Osteocyte (in vitro differentiated cells): ENCODE measurements at regions not wholly inside any gene's neighbourhood (a gene's known extent, or its start where the extent isn't known, plus 50 kb on each side); places are given as distances from the start of the nearest gene placed in this dataset.

Source experiments
- DNase-seq: peaks from one replicate; pipeline ENCODE4 v3.0.0; 2021; ENCODE audit warnings: mixed read lengths; ENCODE audit not compliant: unreplicated experiment; ENCODE audit errors: extremely low spot score
- H3K27ac Mint-ChIP-seq: one replicate; pipeline ENCODE4 v1.8.0; 2021; ENCODE audit warnings: mild to moderate bottlenecking, mixed read lengths; ENCODE audit not compliant: unreplicated experiment
- H3K27me3 Mint-ChIP-seq: one replicate; pipeline ENCODE4 v1.8.0; 2021; ENCODE audit warnings: mixed read lengths; ENCODE audit not compliant: unreplicated experiment
- H3K36me3 Mint-ChIP-seq: one replicate; pipeline ENCODE4 v1.8.0; 2021; ENCODE audit warnings: mixed read lengths; ENCODE audit not compliant: unreplicated experiment
- H3K4me1 Mint-ChIP-seq: one replicate; pipeline ENCODE4 v1.8.0; 2021; ENCODE audit warnings: mixed read lengths; ENCODE audit not compliant: unreplicated experiment
- H3K4me3 Mint-ChIP-seq: one replicate; pipeline ENCODE4 v1.8.0; 2021; ENCODE audit warnings: mild to moderate bottlenecking, moderate library complexity, mixed read lengths; ENCODE audit not compliant: unreplicated experiment
- H3K9me3 Mint-ChIP-seq: one replicate; pipeline ENCODE4 v1.8.0; 2021; ENCODE audit warnings: mixed read lengths; ENCODE audit not compliant: unreplicated experiment
- TF ChIP-seq, protein P1 (sequence below): fragments of 200-600 bp; sonication (generic); IDR thresholded peaks from 2 replicates; pipeline ENCODE4 v1.5.0; 2021; ENCODE audit warnings: antibody characterized with exemption, mild to moderate bottlenecking, moderate library complexity

DNA sequence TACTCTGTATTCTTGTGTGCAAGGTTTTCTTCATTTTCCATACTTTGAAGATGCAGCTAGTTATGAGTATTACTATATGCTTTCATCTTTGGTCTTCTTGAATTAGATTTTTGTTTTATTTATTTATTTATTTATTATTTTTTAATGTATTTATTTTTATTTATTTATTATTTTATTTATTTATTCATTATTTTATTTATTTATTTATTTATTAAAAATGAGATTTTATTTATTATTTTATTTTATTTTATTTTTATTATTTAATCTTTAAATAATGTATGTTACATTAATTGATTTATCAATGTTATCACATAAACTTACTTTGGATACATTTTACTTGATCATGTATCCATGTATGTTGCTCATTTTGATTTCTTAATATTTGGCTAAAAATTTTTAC lies 132.3 kb upstream of the GALNT13 start:
- no peaks in the 10 kb centered on the region for H3K36me3 Mint-ChIP-seq
- H3K4me3 Mint-ChIP-seq: no peak overlapping the region
- peaks cover 21% of the 10 kb centered on the region for H3K9me3 Mint-ChIP-seq
- no peak for DNase-seq
- H3K27ac Mint-ChIP-seq: no peak overlapping the region
- TF ChIP-seq, protein P1, sequence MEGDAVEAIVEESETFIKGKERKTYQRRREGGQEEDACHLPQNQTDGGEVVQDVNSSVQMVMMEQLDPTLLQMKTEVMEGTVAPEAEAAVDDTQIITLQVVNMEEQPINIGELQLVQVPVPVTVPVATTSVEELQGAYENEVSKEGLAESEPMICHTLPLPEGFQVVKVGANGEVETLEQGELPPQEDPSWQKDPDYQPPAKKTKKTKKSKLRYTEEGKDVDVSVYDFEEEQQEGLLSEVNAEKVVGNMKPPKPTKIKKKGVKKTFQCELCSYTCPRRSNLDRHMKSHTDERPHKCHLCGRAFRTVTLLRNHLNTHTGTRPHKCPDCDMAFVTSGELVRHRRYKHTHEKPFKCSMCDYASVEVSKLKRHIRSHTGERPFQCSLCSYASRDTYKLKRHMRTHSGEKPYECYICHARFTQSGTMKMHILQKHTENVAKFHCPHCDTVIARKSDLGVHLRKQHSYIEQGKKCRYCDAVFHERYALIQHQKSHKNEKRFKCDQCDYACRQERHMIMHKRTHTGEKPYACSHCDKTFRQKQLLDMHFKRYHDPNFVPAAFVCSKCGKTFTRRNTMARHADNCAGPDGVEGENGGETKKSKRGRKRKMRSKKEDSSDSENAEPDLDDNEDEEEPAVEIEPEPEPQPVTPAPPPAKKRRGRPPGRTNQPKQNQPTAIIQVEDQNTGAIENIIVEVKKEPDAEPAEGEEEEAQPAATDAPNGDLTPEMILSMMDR: no peak
- H3K4me1 Mint-ChIP-seq: no peaks in the 10 kb centered on the region
- H3K27me3 Mint-ChIP-seq: no peaks in the 10 kb centered on the region

DNA sequence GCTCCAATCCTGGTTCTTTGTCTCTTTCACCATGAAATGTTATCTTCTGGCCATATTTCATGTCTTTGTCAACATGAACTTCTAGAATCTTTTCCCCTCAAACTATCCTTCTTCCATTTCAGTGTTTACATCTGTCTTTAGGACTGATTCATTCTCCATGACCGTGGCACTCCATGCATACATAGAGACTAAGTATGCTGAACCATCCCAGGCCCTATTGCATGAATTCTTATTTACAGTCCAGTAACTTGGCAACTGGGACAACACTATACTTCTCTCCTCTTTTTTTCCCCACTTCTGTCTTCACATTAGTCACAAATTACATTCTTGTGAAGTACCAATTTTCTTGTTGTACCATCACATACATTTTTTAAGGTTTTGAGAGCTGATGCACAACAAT lies 109.8 kb upstream of the GALNT13 start:
- Mint-ChIP-seq H3K36me3 (no peaks in the 10 kb centered on the region), H3K9me3 (peaks cover 71% of the 10 kb centered on the region), H3K27ac (no peak overlapping the region), H3K27me3 (no peaks in the 10 kb centered on the region), H3K4me1 (no peaks in the 10 kb centered on the region), H3K4me3 (no peak overlapping the region)
- TF ChIP-seq, protein P1: no peak
- DNase-seq: no peak

DNA sequence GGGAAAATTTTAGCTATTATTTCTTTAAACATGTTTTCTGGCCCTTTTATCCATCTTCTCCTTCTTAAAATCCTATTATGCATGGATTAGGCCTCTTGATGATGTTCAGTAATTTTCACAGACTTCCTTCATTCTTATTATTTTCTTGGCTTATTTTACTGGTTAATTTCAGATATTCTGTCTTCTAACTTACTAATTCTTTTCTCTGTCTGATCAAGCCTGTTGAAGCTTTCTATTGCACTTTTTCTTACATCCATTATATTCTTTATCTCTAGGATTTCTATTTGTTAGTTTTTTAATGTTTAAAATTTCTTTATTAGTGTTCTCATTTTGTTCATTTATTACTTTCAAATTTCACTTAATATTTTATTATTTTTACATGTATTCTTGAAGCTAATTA lies 105.3 kb upstream of the GALNT13 start:
- no peaks in the 10 kb centered on the region for H3K27me3 Mint-ChIP-seq
- H3K4me1 Mint-ChIP-seq: no peaks in the 10 kb centered on the region
- H3K4me3 Mint-ChIP-seq: no peak overlapping the region
- peaks cover 66% of the 10 kb centered on the region for H3K9me3 Mint-ChIP-seq
- no peak for DNase-seq
- TF ChIP-seq, protein P1: no peak
- no peaks in the 10 kb centered on the region for H3K36me3 Mint-ChIP-seq
- no peak overlapping the region for H3K27ac Mint-ChIP-seq

DNA sequence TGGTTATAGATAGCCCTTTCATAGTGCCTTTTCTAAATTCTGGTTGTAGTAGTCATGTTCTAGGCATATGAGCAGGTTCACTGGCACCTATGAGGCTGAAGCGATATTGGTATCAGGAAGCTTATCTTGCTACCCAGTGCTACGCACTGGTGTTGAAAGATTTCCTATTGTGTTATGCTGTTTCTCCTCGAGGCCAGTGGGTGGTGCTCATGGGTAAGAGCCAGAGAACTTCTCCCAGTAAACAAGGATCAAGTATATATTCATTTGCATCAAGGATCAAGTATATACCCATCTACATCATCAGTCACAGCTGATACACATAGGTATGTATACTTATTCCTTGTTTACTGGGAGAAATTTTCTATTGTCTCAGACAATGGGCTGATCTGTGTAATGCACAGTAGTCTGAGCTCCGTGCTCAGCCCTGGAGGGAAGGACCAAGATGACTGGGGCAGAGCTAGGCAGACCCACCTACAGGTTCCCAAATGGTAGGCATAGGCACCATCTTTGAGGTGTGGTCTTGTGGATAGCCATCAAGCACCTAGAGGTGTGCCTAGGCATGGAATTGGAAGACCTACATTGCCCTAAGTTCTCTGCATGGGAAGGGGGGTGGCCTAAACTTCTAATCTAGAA lies 101.2 kb upstream of the GALNT13 start:
- Mint-ChIP-seq H3K27me3 (no peaks in the 10 kb centered on the region), H3K9me3 (peaks cover 53% of the 10 kb centered on the region), H3K4me3 (no peak overlapping the region), H3K4me1 (no peaks in the 10 kb centered on the region), H3K27ac (no peak overlapping the region), H3K36me3 (no peaks in the 10 kb centered on the region)
- no peak for DNase-seq
- TF ChIP-seq, protein P1: peak; percentile 8

DNA sequence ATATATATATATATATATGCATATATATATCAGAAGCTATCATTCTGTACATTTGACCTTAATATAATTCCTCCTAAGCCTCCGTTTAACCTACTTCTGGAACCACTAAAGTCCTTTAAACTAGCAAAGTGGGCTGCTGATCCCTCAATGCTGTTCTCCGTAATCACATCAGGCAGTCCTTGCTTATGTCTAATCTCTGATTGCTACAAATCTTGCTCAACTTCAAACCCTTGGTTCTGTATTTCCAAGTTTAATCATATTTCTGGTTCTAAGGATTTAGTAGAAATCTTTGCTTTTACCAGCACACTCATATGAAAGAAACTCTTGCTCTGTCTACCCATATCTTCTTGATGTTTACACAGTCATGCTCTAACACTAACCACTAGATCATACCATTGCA lies 91.5 kb upstream of the GALNT13 start:
- H3K9me3 Mint-ChIP-seq: peaks cover 21% of the 10 kb centered on the region
- H3K27me3 Mint-ChIP-seq: no peaks in the 10 kb centered on the region
- no peak overlapping the region for H3K4me3 Mint-ChIP-seq
- DNase-seq: no peak
- TF ChIP-seq, protein P1: no peak
- no peaks in the 10 kb centered on the region for H3K4me1 Mint-ChIP-seq
- H3K36me3 Mint-ChIP-seq: no peaks in the 10 kb centered on the region
- H3K27ac Mint-ChIP-seq: no peak overlapping the region
